CD4-positive, CD25-positive, alpha-beta regulatory T cell (primary cell): ENCODE measurements at regions not wholly inside any gene's neighbourhood (a gene's known extent, or its start where the extent isn't known, plus 50 kb on each side); places are given as distances from the start of the nearest gene placed in this dataset.

Experiments used
- ATAC-seq, 2 donors: fragments of 150-1000 bp; cut with Tn5 transposase; one replicate each; pipeline ENCODE4 v1.10.0; 2021; ENCODE audit warnings: low read depth in 2 of 2, moderate number of reproducible peaks in 2 of 2, moderate library complexity in 1 of 2
- DNase-seq, 3 donors: peaks; one replicate each; pipeline versions ENCODE4 v3.0.0 to v3.0.0-alpha.2; 2012 to 2022; ENCODE audit warnings: mixed read lengths in 1 of 3
- H3K27ac ChIP-seq: one replicate; pipeline ENCODE4 v1.7.0; 2013; ENCODE audit warnings: mild to moderate bottlenecking, low read length; ENCODE audit not compliant: insufficient read depth, poor library complexity, severe bottlenecking
- H3K27me3 ChIP-seq: one replicate; pipeline ENCODE4 v1.7.0; 2013; ENCODE audit warnings: low read length; ENCODE audit not compliant: control insufficient read depth, insufficient read depth
- H3K36me3 ChIP-seq: one replicate; pipeline ENCODE4 v1.7.0; 2013; ENCODE audit warnings: mild to moderate bottlenecking, low read length, moderate library complexity; ENCODE audit not compliant: control insufficient read depth, insufficient read depth
- H3K4me1 ChIP-seq: 2 replicates; pipeline ENCODE4 v1.7.0; 2013; ENCODE audit warnings: mild to moderate bottlenecking, low read length; ENCODE audit not compliant: insufficient read depth, control insufficient read depth, poor library complexity, severe bottlenecking
- H3K4me3 ChIP-seq: one replicate; pipeline ENCODE4 v1.7.0; 2013; ENCODE audit warnings: low read depth, mild to moderate bottlenecking, low read length, moderate library complexity
- H3K9me3 ChIP-seq, 2 experiments: 1 replicate in 1 of 2; 2 replicates in 1 of 2; pipeline ENCODE4 v1.7.0; 2013; ENCODE audit warnings: low read length in 2 of 2, mild to moderate bottlenecking in 1 of 2, moderate library complexity in 1 of 2; ENCODE audit not compliant: control insufficient read depth in 2 of 2
- H3K27ac Mint-ChIP-seq, 3 donors: one replicate each; pipeline ENCODE4 v1.8.0; 2020 to 2022; ENCODE audit warnings: mild to moderate bottlenecking in 3 of 3, mixed read lengths in 3 of 3, moderate library complexity in 2 of 3
- H3K27me3 Mint-ChIP-seq: one replicate; pipeline ENCODE4 v1.8.0; 2022; ENCODE audit warnings: mild to moderate bottlenecking, mixed read lengths
- H3K36me3 Mint-ChIP-seq: one replicate; pipeline ENCODE4 v1.8.0; 2020; ENCODE audit warnings: mixed read lengths
- H3K4me1 Mint-ChIP-seq, 4 donors: one replicate each; pipeline ENCODE4 v1.8.0; 2020 to 2022; ENCODE audit warnings: mixed read lengths in 4 of 4, mild to moderate bottlenecking in 1 of 4
- H3K4me3 Mint-ChIP-seq, 4 donors: one replicate each; pipeline ENCODE4 v1.8.0; 2020 to 2022; ENCODE audit warnings: mild to moderate bottlenecking in 4 of 4, mixed read lengths in 4 of 4, moderate library complexity in 3 of 4
- H3K9me3 Mint-ChIP-seq, 7 donors: one replicate each; pipeline ENCODE4 v1.8.0; 2020 to 2022; ENCODE audit warnings: mixed read lengths in 7 of 7, mild to moderate bottlenecking in 3 of 7, moderate library complexity in 2 of 7

- Histone ChIP-seq H3K9me3 (no peaks in the 10 kb centered on the region), H3K27me3 (no peaks in the 10 kb centered on the region), H3K36me3 (no peaks in the 10 kb centered on the region), H3K4me1 (no peaks in the 10 kb centered on the region), H3K4me3 (no peak overlapping the region), H3K27ac (no peak overlapping the region)
- no peak for DNase-seq
- H3K4me1 Mint-ChIP-seq, result no peaks in the 10 kb centered on the region
- H3K4me3 Mint-ChIP-seq, result no peak overlapping the region
- H3K27me3 Mint-ChIP-seq, result no peaks in the 10 kb centered on the region
- no peak for ATAC-seq
- H3K9me3 Mint-ChIP-seq, result no peaks in the 10 kb centered on the region
- H3K27ac Mint-ChIP-seq, result no peak overlapping the region
- no peaks in the 10 kb centered on the region for H3K36me3 Mint-ChIP-seq
Observed at GRCh38 chr3:182492536-182492935, 300.8 kb upstream of the ATP11B start.

GRCh38 chr3:182500289-182500688 lies 293.0 kb upstream of the ATP11B start:
- peaks cover 4% of the 10 kb centered on the region for H3K27me3 Mint-ChIP-seq
- H3K27me3 ChIP-seq, result no peaks in the 10 kb centered on the region
- no peaks in the 10 kb centered on the region for H3K9me3 ChIP-seq
- no peaks in the 10 kb centered on the region for H3K4me1 ChIP-seq
- H3K4me3 Mint-ChIP-seq, result no peak overlapping the region
- no peaks in the 10 kb centered on the region for H3K9me3 Mint-ChIP-seq
- ATAC-seq (no peak), DNase-seq (no peak)
- H3K4me3 ChIP-seq, result no peak overlapping the region
- no peak overlapping the region for H3K27ac ChIP-seq
- no peak overlapping the region for H3K27ac Mint-ChIP-seq
- H3K36me3 Mint-ChIP-seq, result no peaks in the 10 kb centered on the region
- no peaks in the 10 kb centered on the region for H3K4me1 Mint-ChIP-seq
- H3K36me3 ChIP-seq, result no peaks in the 10 kb centered on the region

GRCh38 chr3:182501856-182502255 lies 291.4 kb upstream of the ATP11B start:
- Mint-ChIP-seq H3K9me3 (no peaks in the 10 kb centered on the region), H3K27ac (no peak overlapping the region), H3K4me3 (no peak overlapping the region), H3K27me3 (peaks cover 4% of the 10 kb centered on the region), H3K4me1 (no peaks in the 10 kb centered on the region), H3K36me3 (no peaks in the 10 kb centered on the region)
- H3K4me1 ChIP-seq, result no peaks in the 10 kb centered on the region
- H3K27me3 ChIP-seq, result no peaks in the 10 kb centered on the region
- H3K27ac ChIP-seq, result no peak overlapping the region
- DNase-seq, result no peak
- no peak overlapping the region for H3K4me3 ChIP-seq
- no peak for ATAC-seq
- H3K9me3 ChIP-seq, result no peaks in the 10 kb centered on the region
- H3K36me3 ChIP-seq, result no peaks in the 10 kb centered on the region

- no peaks in the 10 kb centered on the region for H3K4me1 Mint-ChIP-seq
- H3K36me3 Mint-ChIP-seq, result no peaks in the 10 kb centered on the region
- no peak overlapping the region for H3K4me3 Mint-ChIP-seq
- H3K27me3 ChIP-seq, result no peaks in the 10 kb centered on the region
- no peaks in the 10 kb centered on the region for H3K4me1 ChIP-seq
- no peaks in the 10 kb centered on the region for H3K36me3 ChIP-seq
- ATAC-seq (no peak), DNase-seq (no peak)
- H3K4me3 ChIP-seq, result no peak overlapping the region
- H3K9me3 ChIP-seq, result no peaks in the 10 kb centered on the region
- no peak overlapping the region for H3K27ac ChIP-seq
- no peak overlapping the region for H3K27ac Mint-ChIP-seq
- no peaks in the 10 kb centered on the region for H3K9me3 Mint-ChIP-seq
- H3K27me3 Mint-ChIP-seq, result peaks cover 4% of the 10 kb centered on the region
Observed at GRCh38 chr3:182503401-182503800, 289.9 kb upstream of the ATP11B start.

- no peaks in the 10 kb centered on the region for H3K36me3 ChIP-seq
- DNase-seq, result no peak
- no peaks in the 10 kb centered on the region for H3K9me3 ChIP-seq
- H3K27ac ChIP-seq, result no peak overlapping the region
- H3K4me1 Mint-ChIP-seq, result no peaks in the 10 kb centered on the region
- no peak overlapping the region for H3K4me3 Mint-ChIP-seq
- H3K4me1 ChIP-seq, result no peaks in the 10 kb centered on the region
- H3K9me3 Mint-ChIP-seq, result no peaks in the 10 kb centered on the region
- no peak for ATAC-seq
- no peak overlapping the region for H3K27ac Mint-ChIP-seq
- H3K4me3 ChIP-seq, result no peak overlapping the region
- no peaks in the 10 kb centered on the region for H3K27me3 ChIP-seq
- peaks cover 4% of the 10 kb centered on the region for H3K27me3 Mint-ChIP-seq
- no peaks in the 10 kb centered on the region for H3K36me3 Mint-ChIP-seq
Observed at GRCh38 chr3:182508919-182509711, 284.2 kb upstream of the ATP11B start.

- no peak for ATAC-seq
- peaks cover 4% of the 10 kb centered on the region for H3K27me3 Mint-ChIP-seq
- no peaks in the 10 kb centered on the region for H3K36me3 Mint-ChIP-seq
Observed at GRCh38 chr3:182509844-182510460, 283.4 kb upstream of the ATP11B start.

GRCh38 chr3:182514236-182514964 lies 278.9 kb upstream of the ATP11B start:
- H3K4me3 Mint-ChIP-seq, result no peak overlapping the region
- no peak overlapping the region for H3K27ac Mint-ChIP-seq
- H3K9me3 Mint-ChIP-seq, result no peaks in the 10 kb centered on the region
- Histone ChIP-seq H3K27ac (no peak overlapping the region), H3K4me3 (no peak overlapping the region), H3K36me3 (no peaks in the 10 kb centered on the region), H3K9me3 (no peaks in the 10 kb centered on the region), H3K4me1 (no peaks in the 10 kb centered on the region), H3K27me3 (no peaks in the 10 kb centered on the region)
- ATAC-seq (no peak), DNase-seq (no peak)
- H3K36me3 Mint-ChIP-seq, result no peaks in the 10 kb centered on the region
- no peaks in the 10 kb centered on the region for H3K27me3 Mint-ChIP-seq
- H3K4me1 Mint-ChIP-seq, result no peaks in the 10 kb centered on the region

More at GRCh38 chr3:182509844-182510460, 283.4 kb upstream of the ATP11B start:
- Histone ChIP-seq H3K36me3 (no peaks in the 10 kb centered on the region), H3K4me1 (no peaks in the 10 kb centered on the region), H3K4me3 (no peak overlapping the region), H3K27ac (no peak overlapping the region), H3K9me3 (no peaks in the 10 kb centered on the region), H3K27me3 (no peaks in the 10 kb centered on the region)
- no peaks in the 10 kb centered on the region for H3K4me1 Mint-ChIP-seq
- no peak for DNase-seq
- no peak overlapping the region for H3K27ac Mint-ChIP-seq
- no peak overlapping the region for H3K4me3 Mint-ChIP-seq
- H3K9me3 Mint-ChIP-seq, result no peaks in the 10 kb centered on the region
